HG03108 (cell line): ENCODE measurements at regions not wholly inside any gene's neighbourhood (a gene's known extent, or its start where the extent isn't known, plus 50 kb on each side); places are given as distances from the start of the nearest gene placed in this dataset.

Experiments used
- ATAC-seq: cut with Tn5 transposase; IDR thresholded peaks from one replicate; pipeline ENCODE4 v1.9.1; 2021; ENCODE audit warnings: moderate library complexity; ENCODE audit not compliant: unreplicated experiment

- ATAC-seq, result peak; percentile 66
These were observed 107.4 kb upstream of the ID2 start for GRCh38 chr2:8574196-8575037.

GRCh38 chr2:8575038-8575833 is 106.6 kb upstream of the ID2 start:
- no peak for ATAC-seq

- no peak for ATAC-seq
These were observed 105.9 kb upstream of the ID2 start for GRCh38 chr2:8575834-8576423.

- no peak for ATAC-seq
These were observed 105.2 kb upstream of the ID2 start for GRCh38 chr2:8576525-8577167.

DNA sequence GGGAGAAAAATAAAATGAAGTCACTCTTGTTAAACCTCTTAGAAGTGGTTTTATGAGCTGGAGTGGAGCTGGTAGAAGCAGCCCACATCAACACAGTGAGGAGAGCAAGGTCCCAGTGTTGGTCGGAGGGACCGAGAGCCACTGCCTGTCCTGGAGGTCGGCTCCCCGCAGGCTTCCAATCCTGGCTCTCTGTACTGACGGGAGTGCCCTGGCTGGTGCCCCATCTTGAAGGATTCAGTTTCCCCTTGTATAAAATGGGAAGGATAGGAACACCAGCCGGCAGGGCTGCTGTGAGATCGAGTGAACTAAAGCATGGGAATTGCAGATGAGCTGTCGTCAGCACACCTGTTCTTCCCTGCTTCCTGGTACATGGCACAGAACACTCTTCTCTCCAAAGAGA is 104.3 kb upstream of the ID2 start:
- no peak for ATAC-seq

DNA sequence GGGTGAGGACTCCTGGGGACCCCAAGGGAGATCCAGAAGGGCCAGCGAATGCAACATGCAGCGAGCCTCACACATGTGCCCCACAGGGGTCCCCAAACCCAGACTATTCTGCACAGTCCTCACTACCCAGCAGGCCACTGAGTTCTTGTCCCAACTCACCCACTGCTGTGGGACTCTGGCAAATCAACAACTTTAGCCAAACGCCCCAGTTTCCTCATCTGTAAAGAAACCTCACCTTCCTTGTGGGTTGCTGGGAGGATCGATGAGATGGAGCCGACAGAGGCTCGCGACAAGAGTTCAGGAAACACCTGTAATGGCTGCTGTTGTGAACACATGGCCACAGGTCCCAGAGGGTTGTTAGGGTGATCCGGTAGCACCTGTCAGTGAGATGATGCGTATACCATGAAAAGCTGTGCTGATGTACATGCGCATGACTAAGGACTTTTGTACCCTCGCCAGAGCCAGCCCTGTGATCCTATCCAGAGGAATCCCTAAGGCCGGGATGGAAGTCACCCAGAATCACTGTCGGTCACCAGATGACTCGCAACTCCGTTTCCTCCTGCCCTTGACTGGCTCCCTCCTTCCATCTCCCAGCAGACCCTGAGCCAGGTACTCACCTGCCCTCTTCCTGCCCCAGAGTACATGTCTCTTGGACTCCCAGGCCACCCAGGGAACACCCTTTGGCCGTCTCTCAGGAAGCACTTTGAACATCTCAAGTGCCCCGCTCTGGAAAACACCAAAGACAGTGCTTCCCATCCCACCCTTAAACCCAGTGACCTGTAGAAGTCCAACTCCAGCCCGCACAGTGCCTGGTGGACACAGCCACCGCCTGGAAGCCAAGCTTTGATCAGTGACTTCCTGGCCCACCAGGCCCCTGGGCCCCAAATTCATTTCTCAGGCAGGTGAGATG is 103.3 kb upstream of the ID2 start:
- ATAC-seq, result no peak

GRCh38 chr2:8579485-8580085 is 102.3 kb upstream of the ID2 start:
- ATAC-seq, result no peak

GRCh38 chr2:8580316-8581233 is 101.3 kb upstream of the ID2 start:
- ATAC-seq, result no peak

- ATAC-seq, result no peak
These were observed 100.7 kb upstream of the ID2 start for GRCh38 chr2:8581234-8581561.

- ATAC-seq, result no peak
These were observed 100.2 kb upstream of the ID2 start for GRCh38 chr2:8581601-8582041.

DNA sequence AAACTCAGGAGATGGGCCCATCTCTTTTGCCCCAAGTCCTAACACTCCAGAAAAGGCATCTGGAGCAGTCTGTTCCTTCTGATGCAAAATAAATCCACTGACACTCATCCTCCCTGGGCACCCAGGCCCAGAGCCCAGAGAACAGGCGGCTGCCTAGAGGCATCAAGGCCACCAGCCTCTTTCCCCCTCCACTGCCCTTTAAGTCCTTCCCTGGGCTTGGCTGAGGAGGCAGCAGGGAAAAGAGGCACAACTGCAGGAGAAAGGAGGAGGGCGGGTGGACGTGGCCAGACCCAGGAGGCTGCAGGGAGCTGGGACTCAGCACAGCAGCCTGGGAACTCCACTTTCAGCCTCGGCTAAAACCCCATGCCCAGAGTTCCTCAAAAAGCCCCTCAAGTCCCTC is 99.7 kb upstream of the ID2 start:
- no peak for ATAC-seq

- no peak for ATAC-seq
These were observed 99.0 kb upstream of the ID2 start for GRCh38 chr2:8582651-8583399.

DNA sequence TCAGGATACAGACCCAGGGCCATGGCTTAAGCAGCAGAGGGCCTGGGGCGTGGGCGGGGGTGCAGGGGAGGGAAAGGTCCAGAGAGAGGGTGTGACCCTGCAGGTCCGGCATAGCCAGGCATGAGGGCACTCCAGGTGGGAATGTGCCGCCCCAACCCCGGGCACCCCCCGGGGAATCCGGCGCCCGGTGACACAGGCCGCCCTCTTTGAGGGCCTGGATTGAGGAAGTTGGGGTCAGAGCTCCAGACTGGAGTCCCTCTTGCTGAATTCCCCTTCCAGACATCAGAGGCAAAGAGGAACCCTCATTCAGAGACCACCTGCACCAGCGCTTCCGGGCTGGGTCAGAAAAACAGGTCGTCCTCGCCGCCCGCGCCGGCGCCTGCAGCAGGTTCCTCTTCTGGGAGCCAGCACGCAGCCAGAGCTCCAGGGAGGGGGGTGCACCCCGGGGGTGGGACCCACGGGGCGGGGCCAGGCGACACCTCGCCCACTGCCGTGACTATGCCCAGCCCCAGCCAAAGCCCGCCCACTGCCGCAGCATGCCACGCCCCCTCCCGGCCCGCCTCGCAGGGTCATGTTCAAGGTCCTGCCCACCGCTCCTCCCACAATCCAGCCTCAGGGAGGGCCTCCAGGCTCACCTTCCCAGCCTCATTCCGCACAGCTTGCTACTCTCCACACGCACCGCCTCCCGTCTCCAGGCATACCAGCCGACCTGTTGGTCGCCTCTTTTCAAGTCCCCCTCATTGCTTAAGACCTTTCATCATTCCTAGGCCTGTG is 98.3 kb upstream of the ID2 start:
- ATAC-seq, result peak; percentile 89

DNA sequence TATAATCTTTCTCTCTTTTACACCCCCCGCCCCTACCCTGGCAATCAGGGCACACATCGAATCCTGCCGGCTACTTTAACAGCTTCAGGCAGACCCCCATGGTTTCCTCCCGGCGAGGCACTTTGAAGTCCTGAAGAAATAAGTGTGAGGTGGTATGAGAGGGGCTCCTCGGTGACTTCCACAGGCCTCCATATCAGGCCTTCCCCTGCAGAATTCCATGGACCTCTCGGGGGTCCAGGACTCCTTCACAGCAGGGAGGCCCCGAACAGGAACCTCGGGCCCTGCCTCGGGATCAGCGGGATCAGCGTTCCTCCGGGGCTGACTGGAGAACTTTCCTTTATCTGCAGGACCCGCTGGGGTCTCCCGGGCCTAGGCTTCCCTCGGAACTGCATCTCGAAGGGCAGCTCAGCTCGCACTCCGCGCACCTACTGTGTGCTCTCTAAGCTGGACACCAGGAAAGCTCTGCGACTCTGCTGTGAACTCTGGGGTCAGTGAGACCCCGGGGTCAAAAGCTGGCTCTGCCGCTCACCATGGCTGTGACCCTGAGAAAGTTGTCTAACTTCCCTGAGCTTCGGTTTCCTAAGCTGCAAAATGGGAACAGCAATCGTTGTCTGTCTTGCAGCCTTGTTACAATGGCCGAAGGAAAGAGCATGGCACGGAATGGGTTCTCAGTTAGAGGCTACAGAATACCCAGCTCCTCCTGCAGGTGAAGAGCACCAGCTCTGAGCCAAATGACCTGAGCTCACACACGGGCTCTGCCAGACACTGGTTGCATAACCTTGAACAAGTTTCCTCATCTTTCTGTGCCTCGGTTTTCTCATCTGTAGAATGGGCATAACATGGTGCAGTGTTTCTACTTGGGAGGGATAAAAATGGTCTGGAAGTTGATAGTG is 97.4 kb upstream of the ID2 start:
- ATAC-seq, result no peak

DNA sequence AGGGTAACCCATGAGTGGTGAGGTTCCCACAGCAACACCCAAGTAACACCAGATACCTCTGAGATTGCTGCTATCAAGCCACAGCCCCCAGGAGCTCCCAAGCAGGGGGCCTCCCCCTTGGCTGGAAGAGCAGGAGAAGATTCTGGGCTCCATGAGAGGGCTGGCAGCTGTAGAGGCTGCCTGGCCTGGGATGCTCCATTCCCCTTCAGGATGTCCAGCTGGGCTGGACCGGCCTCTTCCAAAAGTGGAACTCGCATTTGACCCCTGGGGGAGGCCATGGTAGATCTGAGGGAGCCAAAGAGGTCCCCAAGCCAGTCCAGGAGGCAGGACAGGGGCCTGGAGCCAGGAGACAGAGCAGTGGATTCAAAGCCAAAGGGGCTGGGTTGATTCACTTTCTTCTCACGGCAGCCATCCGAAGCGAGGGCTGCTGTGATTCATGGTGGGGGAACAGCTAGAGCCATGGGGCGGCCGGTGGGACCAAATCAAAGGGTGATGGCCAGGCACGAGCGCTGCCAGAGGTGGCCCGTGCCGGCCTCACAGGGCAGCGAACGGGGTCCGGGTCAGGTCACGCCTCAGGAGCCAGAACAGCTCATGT is 95.3 kb upstream of the ID2 start:
- no peak for ATAC-seq

DNA sequence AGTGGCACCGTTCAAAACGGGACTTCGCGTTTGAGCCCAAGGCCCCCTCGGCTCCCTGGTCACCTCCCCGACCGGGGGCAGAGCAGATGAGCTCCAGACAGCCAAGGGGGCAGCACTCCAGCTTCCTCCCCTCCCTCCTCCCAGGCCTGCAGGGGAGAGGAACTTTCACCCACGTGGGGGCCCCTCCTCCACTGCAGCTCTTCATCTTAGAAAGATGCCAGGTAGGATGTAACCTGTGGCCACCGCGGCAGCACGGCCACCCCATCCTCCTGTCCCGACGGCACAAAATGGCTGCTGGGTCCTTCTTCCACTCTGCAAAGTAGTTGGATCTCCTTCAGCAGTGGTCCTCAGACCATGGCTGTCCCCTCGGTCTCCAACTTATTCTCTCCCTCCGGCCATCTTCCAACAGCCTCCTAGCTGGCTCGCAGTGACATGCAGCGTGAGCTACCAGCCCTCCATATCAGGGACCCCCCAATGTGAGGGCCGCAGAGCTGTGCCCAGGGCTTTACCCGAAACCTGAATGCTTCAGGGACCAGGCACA is 94.5 kb upstream of the ID2 start:
- no peak for ATAC-seq
